Gastroesophageal sphincter (tissue), 3 donors: ENCODE measurements at regions not wholly inside any gene's neighbourhood (a gene's known extent, or its start where the extent isn't known, plus 50 kb on each side); places are given as distances from the start of the nearest gene placed in this dataset.

Source experiments
- CTCF ChIP-seq, 4 experiments: fragments of 200-600 bp in 2 of 4; fragments of 450-650 bp in 2 of 4; sonication (generic) in 1 of 4; IDR thresholded peaks; one replicate each; pipeline ENCODE4 v1.5.1; 2017 to 2019; ENCODE audit warnings: antibody characterized with exemption in 4 of 4, mild to moderate bottlenecking in 2 of 4, moderate library complexity in 2 of 4
- EP300 ChIP-seq: sonication (generic); formaldehyde crosslinking; IDR thresholded peaks from one replicate; pipeline ENCODE4 v1.6.1; 2017; ENCODE audit warnings: antibody characterized with exemption, mild to moderate bottlenecking
- POLR2A ChIP-seq, 2 donors: fragments of 450-650 bp; IDR thresholded peaks; one replicate each; pipeline ENCODE4 v1.6.1; 2017; ENCODE audit warnings: antibody characterized with exemption in 2 of 2, mild to moderate bottlenecking in 2 of 2, moderate library complexity in 1 of 2
- POLR2AphosphoS5 ChIP-seq: sonication (generic); formaldehyde crosslinking; IDR thresholded peaks from one replicate; pipeline ENCODE4 v1.6.1; 2017; ENCODE audit warnings: antibody characterized with exemption

DNA sequence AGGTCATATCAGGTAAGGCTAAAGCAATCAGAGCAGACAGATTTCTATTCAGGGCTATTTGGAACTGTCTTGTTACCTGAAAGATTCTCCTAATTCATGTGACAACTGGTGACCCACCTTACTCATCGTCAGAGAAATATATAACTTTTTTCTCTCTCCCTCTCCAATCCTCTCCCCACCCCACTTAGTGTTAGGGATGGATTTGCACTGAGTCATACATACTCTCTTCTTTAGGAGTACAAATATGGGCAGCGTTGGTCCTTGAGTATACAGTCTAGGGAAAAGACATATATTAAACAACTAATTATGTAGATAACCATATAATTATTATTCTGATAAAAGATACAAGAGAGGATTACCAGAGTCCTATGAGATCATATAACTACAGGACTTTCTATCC, 246.3 kb downstream of the HHIPL2 start:
- no peak for TF ChIP-seq EP300
- no peak for TF ChIP-seq POLR2A (IDR thresholded peaks at IDR 0.05)
- TF ChIP-seq CTCF (IDR thresholded peaks at IDR 0.05) = no peak
- TF ChIP-seq POLR2AphosphoS5 = no peak
